CD4-positive, alpha-beta T cell (primary cell): ENCODE measurements at regions not wholly inside any gene's neighbourhood (a gene's known extent, or its start where the extent isn't known, plus 50 kb on each side); places are given as distances from the start of the nearest gene placed in this dataset.
"Not testable (repeated sequence)": the region's sequence is repeated elsewhere in the genome, so short reads cannot be mapped to it uniquely, and the experiment has no call there.

ENCODE experiments used
- ATAC-seq: fragments of 200-7000 bp; cut with Tn5 transposase; one replicate; pipeline ENCODE4 v1.10.0; 2022; ENCODE audit warnings: mild to moderate bottlenecking; ENCODE audit not compliant: poor library complexity
- CTCF ChIA-PET: fragments of 350-600 bp; sonication (Branson Sonifier 250); formaldehyde crosslinking; loops from one replicate; lab custom pipeline; 2021; ENCODE audit warnings: antibody characterized with exemption, inconsistent platforms; lab: Charles Lee
- POLR2A ChIA-PET: fragments of 350-600 bp; sonication (Branson Sonifier 250); formaldehyde crosslinking; loops from one replicate; lab custom pipeline; 2021; ENCODE audit warnings: antibody characterized with exemption, inconsistent platforms; lab: Charles Lee
- DNase-seq, 14 experiments: peaks; one replicate each; pipeline ENCODE4 v3.0.0-alpha.2; 2013 to 2020; ENCODE audit warnings: mixed read lengths in 2 of 14
- H3K27ac ChIP-seq, 2 donors: one replicate each; pipeline versions ENCODE4 v1.5.1 to v1.7.0; 2013; ENCODE audit warnings: low read length in 2 of 2, low read depth in 1 of 2, mild to moderate bottlenecking in 1 of 2
- H3K27me3 ChIP-seq, 2 experiments: 1 replicate in 1 of 2; 2 replicates in 1 of 2; pipeline versions ENCODE4 v1.6.1 to v1.7.0; 2013; ENCODE audit warnings: low read length in 2 of 2, control low read depth in 1 of 2, mild to moderate bottlenecking in 1 of 2, moderate library complexity in 1 of 2; ENCODE audit not compliant: insufficient read depth in 2 of 2, control insufficient read depth in 1 of 2
- H3K36me3 ChIP-seq: one replicate; pipeline ENCODE4 v1.6.1; 2013; ENCODE audit warnings: low read length, control low read depth; ENCODE audit not compliant: insufficient read depth
- H3K4me1 ChIP-seq: one replicate; pipeline ENCODE4 v1.6.1; 2013; ENCODE audit warnings: low read length, control low read depth; ENCODE audit not compliant: insufficient read depth
- H3K4me3 ChIP-seq: one replicate; pipeline ENCODE4 v1.5.1; 2013; ENCODE audit warnings: mild to moderate bottlenecking, low read length, moderate library complexity
- H3K9me3 ChIP-seq, 2 experiments: 1 replicate in 1 of 2; 2 replicates in 1 of 2; pipeline versions ENCODE4 v1.6.1 to v1.7.0; 2013; ENCODE audit warnings: low read length in 2 of 2, mild to moderate bottlenecking in 2 of 2, control low read depth in 1 of 2, moderate library complexity in 1 of 2; ENCODE audit not compliant: control insufficient read depth in 1 of 2, insufficient read depth in 1 of 2
- H3K27ac Mint-ChIP-seq: one replicate; pipeline ENCODE4 v1.8.0; 2020; ENCODE audit warnings: mixed read lengths
- H3K27me3 Mint-ChIP-seq: one replicate; pipeline ENCODE4 v1.8.0; 2021; ENCODE audit warnings: mixed read lengths
- H3K36me3 Mint-ChIP-seq: one replicate; pipeline ENCODE4 v1.8.0; 2021; ENCODE audit warnings: low read depth, mixed read lengths
- H3K4me1 Mint-ChIP-seq: one replicate; pipeline ENCODE4 v1.8.0; 2021; ENCODE audit warnings: low read depth, mixed read lengths
- H3K4me3 Mint-ChIP-seq: one replicate; pipeline ENCODE4 v1.8.0; 2020; ENCODE audit warnings: mild to moderate bottlenecking, mixed read lengths
- H3K9me3 Mint-ChIP-seq: one replicate; pipeline ENCODE4 v1.8.0; 2020; ENCODE audit warnings: mixed read lengths
- CTCF ChIP-seq: fragments of 200-600 bp; IDR thresholded peaks from one replicate; pipeline ENCODE4 v1.8.0; 2022; ENCODE audit warnings: antibody characterized with exemption, mild to moderate bottlenecking
- intact Hi-C, 2 experiments: fragments of 100-400 bp; cut with DNase I in 1 of 2; cut with micrococcal nuclease in 1 of 2; formaldehyde crosslinking; loops; one replicate each; pipeline versions ENCODE4 v1.15.1 to v1.9.0; 2023 to 2025; cut with DNase I, micrococcal nuclease

- Histone ChIP-seq H3K4me1 (no peaks in the 10 kb centered on the region), H3K27me3 (no peaks in the 10 kb centered on the region), H3K36me3 (no peaks in the 10 kb centered on the region), H3K4me3 (no peak overlapping the region), H3K27ac (no peak overlapping the region), H3K9me3 (no peaks in the 10 kb centered on the region)
- Mint-ChIP-seq H3K27me3 (peaks cover 4% of the 10 kb centered on the region), H3K4me3 (no peak overlapping the region), H3K36me3 (no peaks in the 10 kb centered on the region), H3K4me1 (no peaks in the 10 kb centered on the region), H3K9me3 (no peaks in the 10 kb centered on the region), H3K27ac (no peak overlapping the region)
- no peak for DNase-seq
- no peak for ATAC-seq
- ChIA-PET CTCF (no interaction called here), POLR2A (no interaction called here)
- intact Hi-C loops = no loop called here
- TF ChIP-seq CTCF = no peak
Observed at GRCh38 chr6:133092199-133092598, 149.0 kb upstream of the EYA4 start.

- H3K9me3 ChIP-seq = no peaks in the 10 kb centered on the region
- Mint-ChIP-seq H3K4me1 (no peaks in the 10 kb centered on the region), H3K27me3 (peaks cover 4% of the 10 kb centered on the region), H3K36me3 (no peaks in the 10 kb centered on the region), H3K9me3 (no peaks in the 10 kb centered on the region), H3K27ac (no peak overlapping the region), H3K4me3 (no peak overlapping the region)
- no peak overlapping the region for H3K27ac ChIP-seq
- intact Hi-C loops = no loop called here
- ChIA-PET CTCF (no interaction called here), POLR2A (no interaction called here)
- H3K4me3 ChIP-seq = no peak overlapping the region
- no peak for ATAC-seq
- no peaks in the 10 kb centered on the region for H3K36me3 ChIP-seq
- no peaks in the 10 kb centered on the region for H3K27me3 ChIP-seq
- no peak for DNase-seq
- TF ChIP-seq CTCF = no peak
- H3K4me1 ChIP-seq = no peaks in the 10 kb centered on the region
Observed at GRCh38 chr6:133092771-133093170, 148.4 kb upstream of the EYA4 start.

GRCh38 chr6:133093211-133093610, 147.9 kb upstream of the EYA4 start:
- H3K4me3 ChIP-seq, POLR2A ChIA-PET, CTCF ChIA-PET, H3K9me3 Mint-ChIP-seq, H3K27me3 Mint-ChIP-seq, H3K4me1 Mint-ChIP-seq, H3K36me3 ChIP-seq, ATAC-seq, H3K4me3 Mint-ChIP-seq, H3K36me3 Mint-ChIP-seq, intact Hi-C loops, H3K27ac ChIP-seq, H3K4me1 ChIP-seq, DNase-seq, H3K27ac Mint-ChIP-seq, H3K27me3 ChIP-seq, H3K9me3 ChIP-seq: not testable (repeated sequence)

- intact Hi-C loops = no loop called here
- Mint-ChIP-seq H3K27ac (no peak overlapping the region), H3K9me3 (no peaks in the 10 kb centered on the region), H3K4me3 (no peak overlapping the region), H3K27me3 (peaks cover 2% of the 10 kb centered on the region), H3K36me3 (no peaks in the 10 kb centered on the region), H3K4me1 (no peaks in the 10 kb centered on the region)
- Histone ChIP-seq H3K9me3 (no peaks in the 10 kb centered on the region), H3K36me3 (no peaks in the 10 kb centered on the region), H3K4me3 (no peak overlapping the region), H3K27ac (no peak overlapping the region), H3K27me3 (no peaks in the 10 kb centered on the region), H3K4me1 (no peaks in the 10 kb centered on the region)
- CTCF ChIA-PET = no interaction called here
- ATAC-seq (no peak), DNase-seq (no peak)
- POLR2A ChIA-PET = no interaction called here
- no peak for TF ChIP-seq CTCF
Observed at GRCh38 chr6:133093956-133094355, 147.2 kb upstream of the EYA4 start.
